ENCODE measurements at regions not wholly inside any gene's neighbourhood (a gene's known extent, or its start where the extent isn't known, plus 50 kb on each side); places are given as distances from the start of the nearest gene placed in this dataset.

- TF ChIP-seq MAX (CRISPR knock-in tag; IDR thresholded peaks at IDR 0.05): no peak
- TF ChIP-seq CTCF (IDR thresholded peaks at IDR 0.05): no peak
- TF ChIP-seq MLX (CRISPR knock-in tag; IDR thresholded peaks at IDR 0.05): no peak
- TF ChIP-seq ATF1 (CRISPR knock-in tag; IDR thresholded peaks at IDR 0.05): no peak
- TF ChIP-seq USF1 (CRISPR knock-in tag; IDR thresholded peaks at IDR 0.05): no peak
Measured at GRCh38 chr10:105409370-105409769, 768.3 kb downstream of the SORCS3 start.
